Right lobe of liver (tissue), 4 donors: ENCODE measurements at regions not wholly inside any gene's neighbourhood (a gene's known extent, or its start where the extent isn't known, plus 50 kb on each side); places are given as distances from the start of the nearest gene placed in this dataset.

Source experiments
- POLR2A ChIP-seq: fragments of 450-650 bp; IDR thresholded peaks from one replicate; pipeline ENCODE4 v1.6.1; 2017; ENCODE audit warnings: antibody characterized with exemption, mild to moderate bottlenecking
- TF ChIP-seq, protein P1 (sequence below), 4 donors: fragments of 200-600 bp in 3 of 4; fragments of 450-650 bp in 1 of 4; IDR thresholded peaks; one replicate each; pipeline versions ENCODE4 v1.5.1 to v1.8.0; 2016 to 2022; ENCODE audit warnings: antibody characterized with exemption in 4 of 4, mild to moderate bottlenecking in 2 of 4
- donor health status: DM: no; HTN: no; CAD: no.
- donor health status: DM: no; HTN: no; CAD: no.
- donor health status: DM: no; HTN: yes; CAD: no.

DNA sequence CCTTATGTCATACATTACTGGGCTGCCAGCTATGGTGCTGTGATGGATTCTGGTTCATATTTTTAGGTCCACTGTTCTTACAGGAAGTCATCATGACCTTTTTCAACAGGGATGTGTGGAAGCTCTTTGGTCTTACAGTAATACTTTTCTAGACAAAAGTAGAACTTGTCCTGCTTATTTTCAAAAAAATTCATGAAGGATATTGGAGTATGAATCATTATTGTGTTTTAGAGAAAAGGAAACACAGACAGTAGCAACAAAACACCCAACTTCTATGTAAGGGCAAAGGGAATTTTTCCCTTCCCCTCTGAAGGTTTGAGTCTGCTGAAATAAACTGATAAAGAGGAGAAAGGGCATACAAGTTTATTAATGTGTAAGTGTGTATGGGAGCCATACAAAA, 54.7 kb upstream of the FAM9C start:
- TF ChIP-seq, protein P1, sequence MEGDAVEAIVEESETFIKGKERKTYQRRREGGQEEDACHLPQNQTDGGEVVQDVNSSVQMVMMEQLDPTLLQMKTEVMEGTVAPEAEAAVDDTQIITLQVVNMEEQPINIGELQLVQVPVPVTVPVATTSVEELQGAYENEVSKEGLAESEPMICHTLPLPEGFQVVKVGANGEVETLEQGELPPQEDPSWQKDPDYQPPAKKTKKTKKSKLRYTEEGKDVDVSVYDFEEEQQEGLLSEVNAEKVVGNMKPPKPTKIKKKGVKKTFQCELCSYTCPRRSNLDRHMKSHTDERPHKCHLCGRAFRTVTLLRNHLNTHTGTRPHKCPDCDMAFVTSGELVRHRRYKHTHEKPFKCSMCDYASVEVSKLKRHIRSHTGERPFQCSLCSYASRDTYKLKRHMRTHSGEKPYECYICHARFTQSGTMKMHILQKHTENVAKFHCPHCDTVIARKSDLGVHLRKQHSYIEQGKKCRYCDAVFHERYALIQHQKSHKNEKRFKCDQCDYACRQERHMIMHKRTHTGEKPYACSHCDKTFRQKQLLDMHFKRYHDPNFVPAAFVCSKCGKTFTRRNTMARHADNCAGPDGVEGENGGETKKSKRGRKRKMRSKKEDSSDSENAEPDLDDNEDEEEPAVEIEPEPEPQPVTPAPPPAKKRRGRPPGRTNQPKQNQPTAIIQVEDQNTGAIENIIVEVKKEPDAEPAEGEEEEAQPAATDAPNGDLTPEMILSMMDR (IDR thresholded peaks at IDR 0.05) = no peak
- TF ChIP-seq POLR2A = no peak
